HCEC 1CT (cell line): ENCODE measurements at regions not wholly inside any gene's neighbourhood (a gene's known extent, or its start where the extent isn't known, plus 50 kb on each side); places are given as distances from the start of the nearest gene placed in this dataset.
"Not testable (repeated sequence)": the region's sequence is repeated elsewhere in the genome, so short reads cannot be mapped to it uniquely, and the experiment has no call there.

Source experiments
- DNase-seq: peaks from one replicate; pipeline ENCODE4 v3.0.0-alpha.2; 2017

DNA sequence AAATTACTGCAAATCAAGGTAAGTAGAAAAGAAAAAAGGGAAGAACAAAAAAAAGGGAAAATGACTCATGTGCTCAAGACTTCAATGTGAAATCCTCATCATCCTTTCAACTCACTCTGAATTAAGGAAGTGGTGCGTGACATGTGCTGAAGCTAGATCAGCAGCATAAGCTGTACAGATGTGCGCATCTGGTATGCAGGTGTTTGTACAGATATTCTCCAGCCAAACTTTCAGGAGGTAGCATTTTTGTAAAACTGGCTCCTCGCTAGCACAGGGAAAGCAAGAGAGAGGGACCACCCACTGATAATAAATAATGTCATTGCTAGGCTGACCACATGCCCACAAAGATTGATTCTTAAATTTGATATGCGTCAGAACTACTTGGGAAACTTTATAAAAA is 253.9 kb upstream of the RGMB start:
- DNase-seq = no peak

DNA sequence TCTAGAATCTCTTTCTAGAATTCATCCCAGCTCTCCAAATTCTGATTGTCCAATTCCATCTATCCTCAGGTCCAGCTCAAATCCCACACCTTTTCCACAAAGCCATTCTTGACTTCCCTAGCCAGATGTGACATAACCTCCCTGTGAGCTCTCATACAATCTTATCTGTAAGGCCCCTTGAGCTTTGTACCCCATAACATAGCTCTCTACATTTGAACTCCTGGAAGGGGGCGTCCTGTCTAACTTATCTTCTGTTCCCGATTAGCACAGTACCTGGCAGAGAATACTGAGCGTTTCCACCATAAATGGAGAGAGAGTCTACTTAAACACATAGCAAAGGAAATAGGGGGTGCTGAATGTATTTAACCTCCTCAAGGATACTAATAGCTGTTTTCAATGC is 251.6 kb upstream of the RGMB start:
- DNase-seq = no peak

DNA sequence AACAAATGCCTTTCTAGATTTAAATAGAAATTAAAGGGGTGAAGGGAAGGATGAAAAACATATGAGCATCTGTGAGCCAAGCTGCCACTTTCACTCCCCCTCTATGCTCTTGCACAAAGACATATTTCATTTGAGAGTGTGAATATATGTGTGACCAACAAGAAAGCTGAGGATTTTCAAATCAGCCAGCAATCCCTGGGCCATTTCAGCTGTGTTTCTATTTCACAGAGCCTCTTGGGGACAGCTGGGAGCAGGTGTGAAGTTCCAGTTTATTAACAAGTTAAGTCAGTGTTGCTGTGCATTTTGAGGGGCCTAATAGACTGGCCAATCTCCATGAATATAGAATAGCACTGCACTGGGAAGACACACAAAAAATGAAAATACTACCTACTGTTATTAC is 248.7 kb upstream of the RGMB start:
- no peak for DNase-seq

DNA sequence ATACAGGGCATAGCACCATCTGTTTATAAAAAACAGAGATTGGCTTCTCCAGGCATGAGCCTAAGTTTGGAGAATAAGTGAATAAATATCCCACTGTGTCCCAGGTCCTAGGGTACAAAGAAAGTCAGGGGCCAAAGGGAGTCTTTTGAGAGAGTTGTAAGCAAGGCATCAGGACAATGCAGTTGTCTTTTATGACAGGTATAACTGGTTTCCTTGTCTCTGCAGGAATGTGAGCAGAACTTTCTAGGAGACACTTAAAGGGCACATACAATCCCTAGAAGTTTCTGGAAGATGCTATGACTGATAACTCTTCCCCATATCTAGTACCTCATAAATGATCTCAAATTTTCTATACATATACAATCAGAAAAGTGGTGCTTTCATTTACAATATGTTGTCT is 245.6 kb upstream of the RGMB start:
- DNase-seq = no peak

DNA sequence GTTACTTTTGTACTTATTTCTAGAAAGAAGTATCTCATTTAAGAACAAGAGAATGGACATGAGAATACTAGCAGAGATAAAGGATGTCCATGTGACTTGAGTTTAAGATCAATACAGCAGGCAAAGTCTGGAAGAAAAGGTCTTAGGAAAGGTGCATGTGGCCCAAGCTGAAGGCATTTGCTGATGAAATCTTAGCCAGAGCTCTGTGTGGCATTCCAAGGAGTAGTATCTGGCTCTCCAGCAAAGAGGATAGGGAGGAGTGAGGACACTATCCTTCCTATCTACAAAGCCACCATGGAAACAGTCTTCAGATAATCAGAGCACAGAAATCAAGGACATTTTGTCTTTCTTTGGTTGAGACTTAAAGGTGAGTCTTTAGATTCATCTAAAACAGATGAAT is 244.1 kb upstream of the RGMB start:
- DNase-seq = no peak

DNA sequence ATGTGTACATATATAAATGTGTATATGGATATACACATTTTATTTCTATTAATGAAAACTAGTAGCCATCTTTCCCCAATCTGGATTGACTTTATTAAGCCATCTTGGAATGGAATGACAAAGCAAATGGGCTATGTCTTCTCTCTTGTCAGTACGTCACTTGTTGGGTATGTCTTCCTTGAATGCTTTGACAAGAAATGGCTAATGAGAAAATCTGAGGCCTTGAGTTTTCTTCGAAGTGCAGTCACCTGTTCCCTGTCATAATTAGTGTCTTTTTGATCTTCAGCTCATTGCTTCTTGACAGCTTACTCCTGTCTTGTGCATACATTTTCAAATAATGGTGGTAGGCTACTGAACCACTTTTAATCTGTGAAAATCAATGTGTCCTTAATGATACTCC is 243.2 kb upstream of the RGMB start:
- DNase-seq = no peak

DNA sequence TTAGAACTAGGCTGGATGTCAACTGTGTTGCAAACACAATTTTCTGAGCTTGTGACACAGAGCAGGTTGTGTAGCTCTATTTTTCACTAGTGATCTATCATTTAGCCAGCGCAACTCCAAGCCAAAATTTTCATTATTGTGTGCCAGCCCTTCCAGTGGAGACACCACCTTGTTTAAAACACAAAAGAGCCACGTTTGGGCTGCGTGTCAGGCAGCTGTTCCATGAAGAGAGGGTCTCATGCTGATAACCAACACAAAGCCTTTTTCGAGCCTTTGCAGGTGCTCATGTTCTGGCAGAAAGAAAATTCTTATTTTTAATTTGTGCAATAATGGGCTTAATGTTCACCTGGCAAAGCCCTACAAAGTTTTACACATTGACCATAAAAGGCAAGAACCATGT is 237.6 kb upstream of the RGMB start:
- DNase-seq = no peak

DNA sequence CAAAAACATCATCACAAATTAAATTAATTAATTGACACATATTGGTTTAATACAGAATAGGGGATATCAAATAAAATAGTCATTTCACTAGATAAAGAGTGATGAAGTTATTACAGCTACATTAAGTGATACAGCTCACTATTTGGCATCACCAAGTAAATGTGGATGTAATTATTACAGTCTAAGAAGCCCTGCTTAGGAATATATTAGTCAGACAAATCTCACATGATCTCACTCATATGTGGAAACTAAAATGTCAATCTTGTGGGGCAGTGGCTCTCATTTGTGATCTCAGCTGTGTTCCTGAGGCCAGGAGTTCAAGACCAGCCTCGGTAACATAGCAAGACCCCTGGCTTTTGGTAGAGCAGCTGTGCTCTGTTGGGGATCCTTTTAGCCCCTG is 233.4 kb upstream of the RGMB start:
- DNase-seq = peak; percentile 26

DNA sequence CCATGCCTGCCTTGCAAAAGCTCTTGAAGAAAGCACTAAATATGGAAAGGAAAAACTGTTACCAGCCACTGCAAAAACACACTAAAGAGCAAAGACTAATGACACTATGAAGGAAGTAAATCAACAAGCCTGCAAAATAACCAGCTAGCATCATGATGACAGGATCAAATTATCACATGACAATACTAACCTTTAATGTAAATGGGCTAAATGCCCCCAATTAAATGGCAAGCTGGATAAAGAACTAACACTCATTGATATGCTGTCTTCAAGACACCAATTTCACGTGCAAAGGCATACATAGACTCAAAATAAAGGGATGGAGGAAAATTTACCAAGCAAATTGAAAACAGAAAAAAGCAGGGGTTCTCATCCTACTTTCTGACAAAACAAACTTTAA is 231.8 kb upstream of the RGMB start:
- DNase-seq = no peak

DNA sequence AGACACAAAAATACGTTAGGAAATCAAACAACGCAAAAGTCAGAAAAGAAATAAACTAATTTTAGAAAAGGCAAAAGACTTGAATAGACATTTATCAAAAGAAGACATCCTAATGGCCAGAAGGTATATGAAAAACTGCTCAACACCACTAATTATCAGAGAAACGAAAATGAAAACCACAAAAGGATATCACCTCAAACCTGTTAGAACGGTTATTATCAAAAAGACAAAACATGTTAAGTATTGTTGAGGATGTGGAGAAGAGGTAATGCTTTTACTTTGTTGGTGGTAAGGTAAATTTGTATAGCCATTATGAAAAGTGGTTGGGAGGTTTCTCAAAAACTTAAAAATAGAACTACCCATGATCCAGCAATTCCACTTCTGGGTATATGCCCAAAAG is 230.0 kb upstream of the RGMB start:
- DNase-seq = no peak

DNA sequence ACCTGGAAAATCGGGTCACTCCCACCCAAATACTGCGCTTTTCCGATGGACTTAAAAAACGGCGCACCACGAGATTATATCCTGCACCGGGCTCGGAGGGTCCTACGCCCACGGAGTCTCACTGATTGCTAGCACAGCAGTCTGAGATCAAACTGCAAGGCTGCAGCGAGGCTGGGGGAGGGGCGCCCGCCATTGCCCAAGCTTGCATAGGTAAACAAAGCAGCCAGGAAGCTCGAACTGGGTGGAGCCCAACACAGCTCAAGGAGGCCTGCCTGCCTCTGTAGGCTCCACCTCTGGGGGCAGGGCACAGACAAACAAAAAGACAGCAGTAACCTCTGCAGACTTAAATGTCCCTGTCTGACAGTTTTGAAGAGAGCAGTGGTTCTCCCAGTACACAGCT is 226.5 kb upstream of the RGMB start:
- not testable (repeated sequence) for DNase-seq

DNA sequence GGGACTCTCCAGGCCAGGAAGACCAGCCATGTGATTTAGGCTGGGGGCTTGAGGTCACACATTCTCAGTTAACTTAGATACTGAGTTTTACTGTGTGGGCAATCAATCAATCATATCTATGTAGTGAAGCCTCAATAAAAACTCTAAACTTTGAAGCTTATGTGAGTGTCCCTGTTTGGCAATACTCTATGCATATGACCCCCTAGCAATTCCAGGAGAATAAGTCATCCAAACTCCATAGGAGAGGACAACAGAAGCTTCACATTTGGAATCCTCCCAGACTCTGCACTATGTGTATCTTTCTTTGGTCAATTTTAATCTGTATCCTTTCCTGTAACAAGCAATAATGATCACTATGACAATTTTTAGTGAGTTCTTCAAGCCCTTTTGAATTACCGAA is 216.8 kb upstream of the RGMB start:
- peak; percentile 24 for DNase-seq

DNA sequence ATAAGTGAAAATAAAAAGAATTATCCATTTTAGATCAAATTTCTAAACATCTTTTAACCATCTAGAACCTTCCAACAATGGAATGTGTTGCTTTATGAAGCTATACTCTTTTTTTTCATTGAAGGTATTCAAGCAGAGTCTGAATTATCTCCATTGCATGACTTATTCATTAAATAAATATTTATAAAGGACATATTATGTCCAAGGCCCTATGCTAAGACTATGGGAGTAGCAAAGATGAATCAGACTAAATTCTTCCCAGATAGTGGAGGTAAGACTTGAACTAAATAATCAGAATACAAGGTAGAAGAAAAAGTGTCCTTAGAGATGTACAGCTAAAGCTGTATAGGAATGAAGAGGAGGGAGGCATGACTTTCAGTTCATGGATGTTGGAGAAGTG is 215.5 kb upstream of the RGMB start:
- no peak for DNase-seq

DNA sequence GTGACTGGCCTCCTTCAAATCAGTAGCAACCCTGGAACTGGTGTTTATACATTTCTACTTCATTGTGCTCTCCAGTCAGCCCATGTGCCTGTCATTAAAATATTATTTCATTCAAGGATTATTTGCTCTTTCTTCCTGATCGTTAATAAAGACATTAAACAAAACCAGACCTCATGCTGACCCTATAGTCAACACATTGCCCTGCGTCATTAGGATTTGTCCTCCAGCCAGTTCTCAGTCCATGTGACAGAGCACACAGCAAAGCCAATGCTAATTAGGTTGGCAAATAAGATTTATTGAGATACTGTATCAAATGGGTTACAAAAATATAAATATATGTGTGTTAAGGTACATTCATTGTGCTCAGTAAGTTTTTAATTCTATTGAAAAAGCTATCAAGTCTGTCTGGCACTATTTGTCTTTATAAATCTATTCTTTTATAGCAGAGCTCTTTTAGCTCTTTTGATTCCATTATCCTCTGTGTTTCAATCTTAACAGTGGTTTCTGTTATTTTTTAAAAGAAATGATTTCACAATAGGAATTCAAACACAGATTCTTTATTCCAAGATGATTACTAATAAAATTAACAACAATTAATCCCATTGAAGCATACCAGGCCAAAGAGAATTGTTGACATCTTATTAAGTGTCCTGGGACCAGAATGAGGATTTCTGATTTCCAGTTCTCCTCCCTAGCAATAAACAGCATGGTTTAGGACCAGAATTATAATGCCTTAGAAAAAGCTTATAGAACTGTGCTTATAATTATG is 209.4 kb upstream of the RGMB start:
- no peak for DNase-seq

DNA sequence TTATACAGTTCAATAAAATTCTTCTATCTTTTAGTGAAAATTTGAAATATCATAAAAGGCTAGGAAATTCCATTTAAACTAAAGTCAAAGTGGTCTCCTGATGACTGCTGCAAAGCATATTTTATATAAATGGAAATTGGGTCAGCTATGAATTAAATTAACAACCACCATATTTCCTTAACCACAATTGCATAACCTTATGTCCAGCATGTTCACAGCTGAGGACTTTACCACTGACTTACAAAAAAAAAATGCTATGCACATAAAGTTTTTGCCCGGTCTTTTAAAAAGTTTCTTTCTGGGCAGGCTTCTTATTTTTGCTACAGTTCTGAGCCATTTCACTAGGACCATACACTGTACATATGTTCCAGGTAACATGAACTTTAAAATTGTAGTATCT is 208.6 kb upstream of the RGMB start:
- DNase-seq = peak; percentile 20

DNA sequence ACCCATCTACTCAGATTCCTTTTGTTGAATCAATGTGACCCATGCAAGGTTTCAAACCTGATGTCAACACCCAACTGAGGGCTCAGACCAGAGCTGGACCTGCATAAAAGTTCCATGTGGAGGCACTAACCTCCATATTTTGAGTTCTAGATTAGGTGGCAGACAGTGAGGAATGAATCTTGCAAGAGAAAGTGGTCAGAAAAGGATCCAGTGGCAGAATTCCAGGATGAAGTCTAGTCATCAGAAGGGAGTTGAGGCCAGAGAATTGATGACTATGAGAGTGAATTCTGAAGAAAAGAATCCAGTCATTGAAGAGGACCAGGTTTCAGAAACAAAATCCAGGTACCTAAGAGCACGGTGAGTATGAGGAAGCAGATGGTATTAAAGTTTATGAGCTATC is 205.1 kb upstream of the RGMB start:
- peak; percentile 44 for DNase-seq

DNA sequence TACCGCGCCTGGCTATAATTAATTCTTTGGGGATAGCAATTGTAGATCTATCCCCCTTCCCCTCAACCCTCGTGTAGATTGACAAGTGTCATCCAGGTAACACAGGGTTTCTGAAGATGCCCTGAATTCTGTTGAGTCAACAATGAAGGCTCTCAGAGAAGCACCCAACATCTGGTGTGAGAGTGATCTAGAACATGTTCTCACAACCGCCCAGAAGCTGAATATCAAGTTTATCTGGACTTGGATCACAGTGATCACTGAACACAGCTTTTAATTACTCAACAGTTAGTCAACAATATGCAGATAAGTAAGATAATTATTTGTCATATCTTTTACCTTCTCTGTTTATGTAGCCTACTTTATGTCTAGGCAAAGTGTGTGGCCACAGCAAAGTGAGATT is 204.2 kb upstream of the RGMB start:
- DNase-seq = no peak

DNA sequence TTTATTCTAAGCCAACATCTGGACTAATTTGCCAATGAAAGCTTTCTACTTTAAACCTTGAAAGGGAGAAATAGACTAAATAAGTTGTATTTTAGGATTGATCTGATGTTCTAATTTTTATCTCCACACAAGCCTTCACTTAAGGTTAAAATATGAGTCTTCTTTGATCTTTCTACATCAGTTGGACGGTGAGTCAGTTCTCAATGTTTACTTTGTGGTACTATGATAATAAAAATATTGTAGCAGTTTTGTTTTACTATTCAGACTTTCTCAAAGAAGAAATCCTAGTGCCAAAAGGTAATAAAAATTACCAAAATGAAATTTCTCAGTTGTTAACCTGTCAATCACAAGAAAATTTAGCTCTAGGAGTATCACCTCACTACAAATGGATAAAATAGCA is 203.5 kb upstream of the RGMB start:
- DNase-seq = peak; percentile 83

DNA sequence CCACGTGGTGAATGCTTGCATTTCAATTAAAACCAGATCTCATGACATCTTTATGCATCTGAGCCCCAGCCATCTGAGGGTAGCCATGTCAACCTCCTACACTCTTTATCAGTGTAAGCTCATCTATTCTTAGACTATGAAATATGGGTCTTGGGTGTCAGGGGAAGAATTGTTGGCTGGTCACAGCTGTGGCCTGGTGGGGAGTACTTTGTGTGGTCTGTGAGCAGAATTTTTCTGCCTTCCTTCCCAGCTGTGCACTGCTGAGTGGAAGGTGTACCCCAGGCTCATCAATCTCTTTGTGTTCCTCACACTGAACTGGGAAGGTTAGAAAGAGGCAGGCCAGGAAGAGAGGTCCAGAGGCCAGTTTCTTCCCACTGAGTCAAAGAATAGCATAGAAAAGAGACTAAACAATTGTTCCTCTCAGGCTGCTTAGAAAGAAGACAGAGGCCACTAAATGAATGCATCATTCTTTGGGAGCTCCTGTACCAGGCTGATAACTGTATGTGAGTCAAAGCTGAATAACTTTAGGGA is 202.7 kb upstream of the RGMB start:
- DNase-seq = peak; percentile 47

DNA sequence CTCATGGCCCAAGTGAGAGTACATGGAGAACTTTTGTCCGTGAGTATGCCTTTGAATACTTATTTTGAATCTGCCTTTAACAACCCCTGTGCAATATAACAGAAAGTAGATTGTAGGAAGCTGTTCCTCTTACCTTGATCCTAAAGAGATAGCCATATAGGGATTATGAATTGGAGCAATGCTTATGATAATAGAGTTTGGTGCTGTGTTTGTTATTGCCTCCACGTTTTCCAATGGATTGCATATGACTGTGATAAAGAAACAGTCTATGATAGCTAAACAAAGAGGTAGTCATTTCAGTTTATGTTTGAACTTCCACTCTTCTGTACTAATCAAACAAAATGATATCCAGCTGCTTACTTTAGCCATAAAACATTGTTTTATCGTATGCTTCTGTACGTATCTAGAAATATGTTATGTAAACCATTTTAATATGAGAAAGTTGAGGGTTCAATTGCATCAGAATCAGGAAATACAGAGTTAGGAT is 199.6 kb upstream of the RGMB start:
- no peak for DNase-seq

DNA sequence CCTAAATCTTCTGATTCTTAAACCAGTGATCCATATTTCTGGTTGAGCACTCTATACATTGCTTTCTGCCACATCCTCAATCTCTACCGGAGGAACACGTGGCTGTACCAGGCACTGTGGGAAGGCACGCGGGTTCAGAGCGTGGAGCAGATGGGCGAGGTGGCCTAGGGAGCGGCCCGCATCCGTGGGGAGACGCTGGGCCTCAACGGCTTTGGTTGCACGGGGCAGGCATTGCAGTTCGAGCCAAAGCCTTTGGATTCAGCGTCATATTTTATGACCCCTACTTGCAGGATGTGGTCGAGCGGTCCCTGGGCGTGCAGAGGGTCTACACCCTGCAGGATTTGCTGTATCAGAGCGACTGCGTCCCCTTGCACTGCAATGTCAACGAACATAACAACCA is 197.2 kb upstream of the RGMB start:
- no peak for DNase-seq

DNA sequence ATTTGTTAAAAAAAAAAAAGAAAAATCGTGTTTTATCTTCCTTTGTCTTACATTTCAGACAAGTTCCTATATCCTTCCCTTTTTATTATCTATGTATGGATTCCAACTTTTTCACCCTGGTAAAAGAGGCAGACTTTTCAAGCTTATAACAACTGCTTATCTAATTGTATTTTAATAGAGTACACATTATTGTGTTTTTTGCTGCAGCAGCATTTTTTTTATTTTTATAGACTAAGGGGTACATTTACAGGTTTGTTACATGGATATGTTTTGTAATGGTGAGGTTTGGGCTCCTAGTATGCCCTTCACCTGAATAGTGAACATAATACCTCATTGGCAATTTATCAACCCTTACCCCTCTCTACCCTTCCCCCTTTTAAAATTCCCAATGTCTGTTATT is 195.0 kb upstream of the RGMB start:
- no peak for DNase-seq

DNA sequence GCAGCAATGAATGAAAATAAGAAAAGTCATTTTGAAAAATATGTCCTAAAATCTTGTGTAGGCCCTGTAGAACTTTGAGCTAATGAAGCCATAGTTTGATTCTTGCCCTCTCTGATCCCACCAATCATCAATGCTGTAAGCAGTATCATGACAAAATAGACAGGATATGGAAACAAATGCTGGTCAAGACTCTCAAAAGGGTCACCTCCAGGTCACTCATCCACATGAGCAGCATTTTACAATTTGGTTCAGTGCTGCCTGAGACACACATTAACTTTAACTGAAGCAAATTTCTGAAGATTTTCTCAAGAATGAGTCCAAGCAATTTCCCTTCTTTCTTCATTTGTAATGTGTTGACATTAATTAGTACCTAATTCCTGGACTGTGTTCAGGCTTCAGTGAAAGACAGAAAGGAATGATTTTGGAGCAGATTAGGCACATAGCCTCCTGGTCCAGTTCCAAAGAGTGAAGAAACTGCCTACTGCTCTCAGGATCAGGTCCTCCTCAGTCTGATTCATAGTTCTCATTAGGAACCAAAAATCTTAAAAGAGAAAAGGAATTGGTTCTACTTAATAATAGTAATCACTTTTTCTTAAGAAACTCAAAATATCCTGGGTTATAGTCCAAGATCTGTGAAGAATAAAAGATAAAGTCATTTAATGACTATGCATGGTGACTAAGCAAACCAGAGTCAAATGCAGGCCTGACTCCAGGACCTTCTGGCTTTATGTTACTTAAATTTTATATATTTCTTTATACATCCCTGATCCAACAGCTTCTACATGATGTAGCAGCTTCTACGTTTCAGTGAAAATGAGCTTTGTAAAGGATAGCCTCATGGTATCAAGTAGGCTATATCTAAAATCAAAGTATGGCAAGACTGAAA is 192.1 kb upstream of the RGMB start:
- peak; percentile 45 for DNase-seq

DNA sequence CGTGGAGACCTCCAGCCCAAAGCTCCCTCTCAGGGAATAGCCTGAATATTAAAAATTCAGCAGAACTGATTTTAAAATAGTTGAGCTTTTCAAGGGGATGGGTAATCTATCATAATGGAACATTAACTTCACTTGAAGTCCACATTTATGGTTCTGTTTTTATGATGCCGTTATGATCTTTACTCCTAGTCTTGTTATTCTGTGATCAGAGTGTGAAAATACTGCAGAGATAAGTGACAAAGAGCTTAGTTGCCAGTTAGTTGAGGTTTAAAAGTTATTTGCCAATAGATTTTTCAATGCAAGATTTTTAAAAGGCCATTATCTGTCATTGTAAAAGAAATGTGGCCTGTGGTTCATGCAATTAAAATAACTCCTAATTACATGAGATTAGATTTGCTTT is 189.9 kb upstream of the RGMB start:
- no peak for DNase-seq
